ENCODE measurements at regions not wholly inside any gene's neighbourhood (a gene's known extent, or its start where the extent isn't known, plus 50 kb on each side); places are given as distances from the start of the nearest gene placed in this dataset.

- no peak for DNase-seq (ENCODE audit: low spot score)
These were observed 288.7 kb downstream of the SOX9 start for GRCh38 chr17:72409405-72410002.

GRCh38 chr17:72411124-72411563 lies 290.3 kb downstream of the SOX9 start:
- peak; percentile 84 for DNase-seq (ENCODE audit: low spot score)

DNA sequence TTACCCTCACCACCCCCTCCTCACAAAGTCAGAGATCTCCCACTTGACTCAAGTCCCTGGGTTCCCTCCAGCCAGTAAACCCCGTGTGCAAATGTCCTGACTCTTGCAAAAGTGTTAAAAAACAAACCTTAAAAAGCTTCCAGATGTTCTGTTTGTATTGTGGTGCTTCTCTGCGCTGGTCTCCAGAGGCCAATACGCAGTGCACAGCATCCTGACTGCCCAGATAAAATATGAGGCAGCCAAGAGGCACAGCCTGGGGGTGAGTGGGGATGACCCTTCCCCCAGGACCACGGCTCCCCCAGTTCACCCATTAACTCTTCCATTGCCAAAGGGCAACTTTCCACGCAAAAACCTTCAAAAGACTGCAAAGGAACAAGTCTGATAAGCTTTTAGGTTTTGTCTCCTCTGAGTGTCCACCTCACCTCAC lies 291.8 kb downstream of the SOX9 start:
- no peak for DNase-seq (ENCODE audit: low spot score)

GRCh38 chr17:72413077-72414031 lies 292.5 kb downstream of the SOX9 start:
- peak; percentile 90 for DNase-seq (ENCODE audit: low spot score)

DNA sequence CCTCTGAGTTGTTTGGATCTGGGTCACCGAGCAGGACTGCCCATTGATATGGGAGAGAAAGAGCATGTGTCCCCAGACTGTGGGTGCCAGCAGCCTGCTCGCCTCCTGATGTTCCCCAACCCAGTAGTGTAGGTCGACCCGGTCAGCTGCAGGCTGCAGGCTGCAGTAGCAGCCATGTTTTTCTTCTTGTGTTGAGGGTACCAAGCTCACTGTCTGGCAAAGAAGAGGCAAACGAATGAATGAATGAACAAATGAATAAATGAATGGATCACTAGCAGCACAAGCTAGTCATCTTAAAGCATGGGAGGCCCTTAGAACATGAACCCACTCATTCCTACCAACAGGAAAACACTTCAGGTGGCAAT lies 293.2 kb downstream of the SOX9 start:
- no peak for DNase-seq (ENCODE audit: low spot score)

DNA sequence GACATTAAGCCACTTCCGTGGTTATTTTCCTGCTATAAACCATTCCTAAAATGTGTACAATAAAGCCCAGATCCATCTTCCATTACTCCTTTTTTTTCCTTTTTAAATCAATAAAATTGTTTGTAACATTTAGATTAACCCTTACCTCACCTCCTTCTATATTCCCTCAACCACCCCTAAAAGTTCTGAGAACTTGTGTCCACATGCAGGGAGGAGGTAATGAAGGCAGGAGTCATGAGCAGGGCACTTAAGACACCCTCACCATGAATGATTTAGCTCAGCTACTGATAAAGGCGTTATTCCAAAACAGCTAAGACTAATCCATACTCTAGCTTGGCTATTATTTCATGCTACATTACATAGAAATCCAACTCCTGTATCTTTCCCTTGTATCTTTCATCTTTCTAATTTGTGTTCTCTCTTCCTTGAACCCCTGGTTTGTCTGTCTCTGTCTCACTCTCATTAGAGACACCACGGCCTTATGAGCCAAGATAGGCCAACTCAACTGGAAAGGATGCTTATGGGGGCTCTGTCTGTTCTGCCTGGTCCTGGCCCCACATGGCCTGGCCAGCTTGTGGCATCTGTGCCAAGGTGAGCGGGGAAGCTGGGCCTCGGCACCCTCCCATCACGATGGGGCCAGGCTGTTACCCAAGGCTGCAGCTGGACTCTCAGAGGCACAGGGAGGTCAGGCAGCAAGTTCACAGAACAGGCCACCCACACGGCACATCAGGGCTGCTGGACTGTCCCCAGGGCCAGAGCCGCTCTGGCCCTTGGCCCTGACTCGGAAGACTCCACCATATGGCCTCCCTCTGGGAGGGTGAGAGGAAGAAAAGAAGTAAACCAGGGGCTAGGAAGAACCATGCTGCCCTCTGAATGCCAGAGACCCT lies 294.4 kb downstream of the SOX9 start:
- DNase-seq (ENCODE audit: low spot score) = no peak

GRCh38 chr17:72416054-72416675 lies 295.3 kb downstream of the SOX9 start:
- no peak for DNase-seq (ENCODE audit: low spot score)

GRCh38 chr17:72416905-72417304 lies 296.1 kb downstream of the SOX9 start:
- no peak for DNase-seq (ENCODE audit: low spot score)

- DNase-seq (ENCODE audit: low spot score) = no peak
These were observed 296.8 kb downstream of the SOX9 start for GRCh38 chr17:72417627-72418026.

- DNase-seq (ENCODE audit: low spot score) = peak; percentile 45
These were observed 299.3 kb downstream of the SOX9 start for GRCh38 chr17:72419866-72420774.

GRCh38 chr17:72420775-72421127 lies 299.9 kb downstream of the SOX9 start:
- DNase-seq (ENCODE audit: low spot score) = no peak

DNA sequence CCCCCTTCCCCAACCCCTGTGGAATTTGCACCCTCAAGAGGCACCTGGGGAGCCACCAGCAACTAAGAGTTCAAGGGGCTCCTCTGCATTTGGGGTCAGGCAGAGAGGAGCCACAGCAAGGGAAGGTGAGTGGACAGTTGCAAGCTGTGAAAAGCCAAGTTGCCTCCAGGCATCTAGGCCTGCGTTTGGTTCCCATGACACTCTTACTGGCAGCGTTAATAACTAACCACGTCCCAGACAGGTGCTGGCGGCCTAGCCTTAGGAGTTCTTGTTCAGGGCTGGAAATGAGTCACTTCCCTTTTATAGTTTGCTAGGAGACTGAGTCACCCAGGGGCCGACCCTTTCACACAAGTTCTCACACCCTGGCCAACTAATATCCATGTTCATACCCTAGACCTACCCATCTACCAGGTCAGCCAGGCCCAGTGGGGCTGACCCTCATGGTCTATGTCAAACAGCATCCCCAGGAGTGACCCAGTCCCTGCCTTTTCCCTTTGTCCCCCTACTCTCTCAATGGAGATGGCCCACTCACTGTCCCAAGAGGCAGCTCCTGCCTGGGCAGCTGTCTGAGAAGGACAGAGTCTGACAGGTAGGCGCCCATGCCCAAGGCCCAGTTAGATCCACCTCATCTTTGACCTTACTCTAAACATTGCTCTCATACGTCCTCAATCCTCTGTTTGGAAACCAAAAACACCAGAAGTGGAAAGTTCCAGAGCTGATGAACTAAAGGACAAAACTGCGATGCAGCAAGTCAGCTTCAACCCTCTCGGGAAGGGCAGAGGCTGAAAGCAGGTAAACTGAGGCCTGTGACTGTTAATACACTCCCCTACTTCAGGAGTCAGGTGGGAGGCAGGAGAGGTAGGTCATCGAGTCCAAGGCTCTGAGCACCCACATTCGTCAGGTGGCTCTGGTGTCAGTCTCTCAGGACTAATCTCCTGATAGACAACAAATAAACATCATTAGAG lies 300.6 kb downstream of the SOX9 start:
- DNase-seq (ENCODE audit: low spot score) = peak; percentile 96

- no peak for DNase-seq (ENCODE audit: low spot score)
These were observed 301.3 kb downstream of the SOX9 start for GRCh38 chr17:72422204-72422504.

- DNase-seq (ENCODE audit: low spot score) = peak; percentile 83
These were observed 301.9 kb downstream of the SOX9 start for GRCh38 chr17:72422505-72423285.

DNA sequence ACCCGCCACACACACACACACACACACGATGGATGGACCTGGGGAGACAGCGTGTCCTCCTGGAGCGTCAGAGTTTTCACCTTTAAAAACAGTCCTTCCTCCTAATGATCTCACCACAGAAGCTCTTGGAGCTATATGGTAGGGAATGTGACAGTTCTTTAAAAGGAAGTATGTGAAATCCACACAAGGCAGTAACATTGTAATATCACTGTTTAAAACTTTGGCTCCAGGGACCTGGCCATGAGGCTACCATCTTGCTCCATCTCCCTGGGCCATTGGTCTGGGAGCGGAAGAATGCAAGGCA lies 302.4 kb downstream of the SOX9 start:
- no peak for DNase-seq (ENCODE audit: low spot score)

- DNase-seq (ENCODE audit: low spot score) = no peak
These were observed 302.9 kb downstream of the SOX9 start for GRCh38 chr17:72423718-72424117.

GRCh38 chr17:72424505-72425117 lies 303.8 kb downstream of the SOX9 start:
- DNase-seq (ENCODE audit: low spot score) = no peak

DNA sequence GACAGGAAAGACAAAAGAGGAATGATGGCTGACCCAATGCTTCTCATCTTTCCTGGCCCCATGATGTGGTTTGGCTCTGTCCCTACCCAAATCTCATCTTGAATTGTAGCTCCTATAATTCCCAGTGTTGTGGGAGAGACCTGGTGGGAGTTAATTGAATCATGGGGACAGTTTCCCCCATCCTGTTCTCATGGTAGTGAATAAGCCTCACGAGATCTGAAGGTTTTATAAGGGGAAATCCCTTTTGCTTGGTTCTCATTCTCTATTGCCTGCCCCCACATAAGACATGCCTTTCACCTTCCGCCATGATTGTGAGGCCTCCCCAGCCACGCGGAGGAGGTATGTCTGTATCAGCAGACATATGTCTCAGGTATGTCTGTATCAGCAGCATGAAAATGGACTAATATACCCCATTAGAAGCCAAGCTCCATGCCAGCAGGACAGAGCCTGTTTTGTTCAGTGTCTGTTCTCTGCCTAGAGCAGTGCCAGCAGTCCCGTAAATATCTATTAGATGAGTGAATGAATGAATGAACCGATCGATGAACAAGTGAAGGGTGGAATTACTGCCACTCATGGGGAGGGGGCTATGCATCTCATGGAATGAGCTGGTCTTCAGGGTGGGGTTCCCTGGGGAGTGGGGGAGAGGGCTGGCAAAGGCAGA lies 304.4 kb downstream of the SOX9 start:
- no peak for DNase-seq (ENCODE audit: low spot score)

Measured in LoVo (cell line).